HL-60 (cell line): ENCODE measurements at regions not wholly inside any gene's neighbourhood (a gene's known extent, or its start where the extent isn't known, plus 50 kb on each side); places are given as distances from the start of the nearest gene placed in this dataset.

Source experiments
- GABPA ChIP-seq: IDR thresholded peaks from 2 replicates; pipeline ENCODE4 v1.6.1; 2012; ENCODE audit warnings: low read depth
- POLR2AphosphoS5 ChIP-seq: IDR thresholded peaks from 2 replicates; pipeline ENCODE4 v1.6.1; 2012; ENCODE audit warnings: low read depth
- SPI1 ChIP-seq: IDR thresholded peaks from 2 replicates; pipeline ENCODE4 v1.6.1; 2012; ENCODE audit warnings: low read depth, mild to moderate bottlenecking, borderline replicate concordance
- TF ChIP-seq, protein P1 (sequence below): IDR thresholded peaks from one replicate; pipeline ENCODE4 v1.5.1; 2011; ENCODE audit warnings: low read length, control low read depth, inconsistent platforms; ENCODE audit not compliant: insufficient read depth
- TF ChIP-seq, protein P2 (sequence below): IDR thresholded peaks from 2 replicates; pipeline ENCODE4 v1.6.1; 2012; ENCODE audit warnings: low read depth; ENCODE audit not compliant: insufficient replicate concordance

DNA sequence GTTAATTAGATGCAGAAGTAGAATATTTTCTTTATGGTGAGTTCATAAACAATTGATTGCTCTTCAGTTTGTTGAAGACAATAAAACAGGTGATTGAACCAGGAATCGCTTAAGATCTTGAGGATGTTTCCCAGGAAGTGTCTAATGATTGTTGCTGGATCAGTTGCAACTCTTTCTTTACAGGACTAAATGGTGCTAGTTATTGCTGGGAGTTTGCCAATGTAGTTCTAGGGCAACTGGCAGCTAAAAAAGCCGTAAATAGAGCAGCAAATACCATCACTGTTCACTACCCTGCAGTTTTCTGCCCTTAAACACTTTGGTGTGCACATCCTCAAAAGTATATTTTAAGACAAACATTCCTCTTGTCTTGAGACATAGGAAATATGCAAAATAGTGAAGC lies 119.2 kb upstream of the ANK3 start:
- TF ChIP-seq, protein P1, sequence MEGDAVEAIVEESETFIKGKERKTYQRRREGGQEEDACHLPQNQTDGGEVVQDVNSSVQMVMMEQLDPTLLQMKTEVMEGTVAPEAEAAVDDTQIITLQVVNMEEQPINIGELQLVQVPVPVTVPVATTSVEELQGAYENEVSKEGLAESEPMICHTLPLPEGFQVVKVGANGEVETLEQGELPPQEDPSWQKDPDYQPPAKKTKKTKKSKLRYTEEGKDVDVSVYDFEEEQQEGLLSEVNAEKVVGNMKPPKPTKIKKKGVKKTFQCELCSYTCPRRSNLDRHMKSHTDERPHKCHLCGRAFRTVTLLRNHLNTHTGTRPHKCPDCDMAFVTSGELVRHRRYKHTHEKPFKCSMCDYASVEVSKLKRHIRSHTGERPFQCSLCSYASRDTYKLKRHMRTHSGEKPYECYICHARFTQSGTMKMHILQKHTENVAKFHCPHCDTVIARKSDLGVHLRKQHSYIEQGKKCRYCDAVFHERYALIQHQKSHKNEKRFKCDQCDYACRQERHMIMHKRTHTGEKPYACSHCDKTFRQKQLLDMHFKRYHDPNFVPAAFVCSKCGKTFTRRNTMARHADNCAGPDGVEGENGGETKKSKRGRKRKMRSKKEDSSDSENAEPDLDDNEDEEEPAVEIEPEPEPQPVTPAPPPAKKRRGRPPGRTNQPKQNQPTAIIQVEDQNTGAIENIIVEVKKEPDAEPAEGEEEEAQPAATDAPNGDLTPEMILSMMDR: no peak
- TF ChIP-seq, protein P2, sequence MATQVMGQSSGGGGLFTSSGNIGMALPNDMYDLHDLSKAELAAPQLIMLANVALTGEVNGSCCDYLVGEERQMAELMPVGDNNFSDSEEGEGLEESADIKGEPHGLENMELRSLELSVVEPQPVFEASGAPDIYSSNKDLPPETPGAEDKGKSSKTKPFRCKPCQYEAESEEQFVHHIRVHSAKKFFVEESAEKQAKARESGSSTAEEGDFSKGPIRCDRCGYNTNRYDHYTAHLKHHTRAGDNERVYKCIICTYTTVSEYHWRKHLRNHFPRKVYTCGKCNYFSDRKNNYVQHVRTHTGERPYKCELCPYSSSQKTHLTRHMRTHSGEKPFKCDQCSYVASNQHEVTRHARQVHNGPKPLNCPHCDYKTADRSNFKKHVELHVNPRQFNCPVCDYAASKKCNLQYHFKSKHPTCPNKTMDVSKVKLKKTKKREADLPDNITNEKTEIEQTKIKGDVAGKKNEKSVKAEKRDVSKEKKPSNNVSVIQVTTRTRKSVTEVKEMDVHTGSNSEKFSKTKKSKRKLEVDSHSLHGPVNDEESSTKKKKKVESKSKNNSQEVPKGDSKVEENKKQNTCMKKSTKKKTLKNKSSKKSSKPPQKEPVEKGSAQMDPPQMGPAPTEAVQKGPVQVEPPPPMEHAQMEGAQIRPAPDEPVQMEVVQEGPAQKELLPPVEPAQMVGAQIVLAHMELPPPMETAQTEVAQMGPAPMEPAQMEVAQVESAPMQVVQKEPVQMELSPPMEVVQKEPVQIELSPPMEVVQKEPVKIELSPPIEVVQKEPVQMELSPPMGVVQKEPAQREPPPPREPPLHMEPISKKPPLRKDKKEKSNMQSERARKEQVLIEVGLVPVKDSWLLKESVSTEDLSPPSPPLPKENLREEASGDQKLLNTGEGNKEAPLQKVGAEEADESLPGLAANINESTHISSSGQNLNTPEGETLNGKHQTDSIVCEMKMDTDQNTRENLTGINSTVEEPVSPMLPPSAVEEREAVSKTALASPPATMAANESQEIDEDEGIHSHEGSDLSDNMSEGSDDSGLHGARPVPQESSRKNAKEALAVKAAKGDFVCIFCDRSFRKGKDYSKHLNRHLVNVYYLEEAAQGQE: no peak
- TF ChIP-seq POLR2AphosphoS5: no peak
- no peak for TF ChIP-seq SPI1
- no peak for TF ChIP-seq GABPA
